HCT116 (cell line): ENCODE measurements at regions not wholly inside any gene's neighbourhood (a gene's known extent, or its start where the extent isn't known, plus 50 kb on each side); places are given as distances from the start of the nearest gene placed in this dataset.

Experiments used
- ATAC-seq: fragments of 200-7000 bp; cut with Tn5 transposase; 2 replicates; pipeline ENCODE4 v1.9.1; 2020; ENCODE audit warnings: mild to moderate bottlenecking, moderate library complexity
- BruUV-seq: library from RNA; stranded (reverse); fragments of 400-500 nt; replicated peaks from 2 replicates; lab custom pipeline; 2021; lab: Mats Ljungman, UMichigan
- CTCF ChIA-PET: fragments of 300-600 bp; sonication (Branson Sonifier 250); formaldehyde crosslinking; loops from one replicate; lab custom pipeline; 2021; ENCODE audit warnings: antibody characterized with exemption; lab: Charles Lee
- POLR2A ChIA-PET: fragments of 300-600, 350-600 bp; sonication (Branson Sonifier 250); formaldehyde crosslinking; loops from one replicate; lab custom pipeline; 2021; ENCODE audit warnings: antibody characterized with exemption; lab: Charles Lee
- RAD21 ChIA-PET, 2 experiments: fragments of 300-600 bp; sonication (Branson Sonifier 250); formaldehyde crosslinking; loops; one replicate each; lab custom pipeline; 2023; ENCODE audit warnings: low total read pairs in 2 of 2; ENCODE audit not compliant: uncharacterized antibody in 2 of 2, unreplicated experiment in 2 of 2, low non-redundant PET in 1 of 2; lab: Charles Lee
- DNase-seq: peaks from one replicate; pipeline ENCODE4 v3.0.0-alpha.2; 2010; ENCODE audit warnings: low read depth, low spot score
- H2AFZ ChIP-seq: fragments of 200-600 bp; shearing (Covaris generic), sonication (generic); 2 replicates; pipeline ENCODE4 v1.6.1; 2017; ENCODE audit warnings: low read depth, mixed run types, mixed read lengths, antibody characterized with exemption, low read length; ENCODE audit not compliant: poor library complexity, severe bottlenecking
- H3K27ac ChIP-seq: 2 replicates; pipeline ENCODE4 v1.5.1; 2012; ENCODE audit warnings: low read depth, low read length
- H3K27me3 ChIP-seq: fragments of 200-600 bp; sonication (generic); 2 replicates; pipeline ENCODE4 v1.6.1; 2016; ENCODE audit warnings: mixed run types, low read length, mixed read lengths; ENCODE audit not compliant: insufficient read depth
- H3K36me3 ChIP-seq, 2 experiments: fragments of 200-500 bp in 1 of 2; fragments of 200-600 bp in 1 of 2; sonication (Bioruptor generic) in 1 of 2; sonication (generic) in 1 of 2; 2 replicates each; pipeline versions ENCODE4 v1.5.1 to v1.6.1; 2014 to 2016; ENCODE audit warnings: low read length in 2 of 2, inconsistent platforms in 1 of 2, mixed read lengths in 1 of 2, mixed run types in 1 of 2; ENCODE audit not compliant: insufficient read depth in 2 of 2, control insufficient read depth in 1 of 2
- H3K4me1 ChIP-seq, 2 experiments: fragments of 200-600 bp in 1 of 2; sonication (generic) in 1 of 2; 2 replicates each; pipeline versions ENCODE4 v1.5.1 to v1.6.1; 2012 to 2017; ENCODE audit warnings: low read length in 2 of 2, inconsistent platforms in 1 of 2, mild to moderate bottlenecking in 1 of 2, mixed read lengths in 1 of 2, mixed run types in 1 of 2, moderate library complexity in 1 of 2; ENCODE audit not compliant: insufficient read depth in 2 of 2, control insufficient read depth in 1 of 2
- H3K4me2 ChIP-seq: fragments of 200-600 bp; sonication (generic); 2 replicates; pipeline ENCODE4 v1.6.1; 2017; ENCODE audit warnings: mixed run types, low read length, mixed read lengths
- H3K4me3 ChIP-seq, 2 experiments: fragments of 200-600 bp in 1 of 2; sonication (generic) in 1 of 2; replicated peaks in 1 of 2; 2 replicates each; pipeline ENCODE4 v1.5.1; 2011 to 2016; ENCODE audit warnings: low read length in 2 of 2, control low read depth in 1 of 2, low read depth in 1 of 2, mild to moderate bottlenecking in 1 of 2, mixed read lengths in 1 of 2, mixed run types in 1 of 2
- H3K79me2 ChIP-seq: fragments of 200-600 bp; sonication (generic); 2 replicates; pipeline ENCODE4 v1.6.1; 2017; ENCODE audit warnings: mild to moderate bottlenecking, mixed run types, low read length, moderate library complexity, mixed read lengths; ENCODE audit not compliant: insufficient read depth
- H3K9ac ChIP-seq: fragments of 200-600 bp; sonication (generic); 2 replicates; pipeline ENCODE4 v1.6.1; 2016; ENCODE audit warnings: low read length, mixed read lengths
- H3K9me2 ChIP-seq: fragments of 200-600 bp; sonication (generic), shearing (Covaris generic); 2 replicates; pipeline ENCODE4 v1.6.1; 2017; ENCODE audit warnings: mixed run types, mild to moderate bottlenecking, moderate library complexity; ENCODE audit not compliant: insufficient read depth
- H3K9me3 ChIP-seq, 2 experiments: fragments of 200-500 bp in 1 of 2; fragments of 200-600 bp in 1 of 2; sonication (Bioruptor generic) in 1 of 2; sonication (generic) in 1 of 2; 2 replicates each; pipeline ENCODE4 v1.6.1; 2014 to 2017; ENCODE audit warnings: low read length in 2 of 2, mixed read lengths in 2 of 2, inconsistent platforms in 1 of 2, low read depth in 1 of 2, mild to moderate bottlenecking in 1 of 2, mixed run types in 1 of 2, moderate library complexity in 1 of 2; ENCODE audit not compliant: control insufficient read depth in 1 of 2, insufficient read depth in 1 of 2
- H4K20me1 ChIP-seq: fragments of 200-600 bp; sonication (generic), shearing (Covaris generic); 2 replicates; pipeline ENCODE4 v1.6.1; 2017; ENCODE audit warnings: mixed run types, mild to moderate bottlenecking, moderate library complexity; ENCODE audit not compliant: insufficient read depth
- CBX3 ChIP-seq: IDR thresholded peaks from 2 replicates; pipeline ENCODE4 v1.6.1; 2012; ENCODE audit warnings: low read depth
- CEBPB ChIP-seq: IDR thresholded peaks from 2 replicates; pipeline ENCODE4 v1.6.1; 2012; ENCODE audit warnings: low read depth
- EGR1 ChIP-seq: IDR thresholded peaks from 2 replicates; pipeline ENCODE4 v1.6.1; 2012; ENCODE audit warnings: low read depth
- ELF1 ChIP-seq: IDR thresholded peaks from 2 replicates; pipeline ENCODE4 v1.6.1; 2012; ENCODE audit warnings: low read depth, borderline replicate concordance
- EZH2 ChIP-seq: fragments of 200-600 bp; sonication (generic); IDR thresholded peaks from 2 replicates; pipeline ENCODE4 v1.6.1; 2017; ENCODE audit warnings: antibody characterized with exemption, mixed run types
- EZH2phosphoT487 ChIP-seq: fragments of 200-600 bp; IDR thresholded peaks from 2 replicates; pipeline ENCODE4 v1.6.1; 2018; ENCODE audit warnings: antibody characterized with exemption, borderline replicate concordance
- FOSL1 ChIP-seq: IDR thresholded peaks from 2 replicates; pipeline ENCODE4 v1.6.1; 2012; ENCODE audit warnings: low read depth
- JUND ChIP-seq: IDR thresholded peaks from 2 replicates; pipeline ENCODE4 v1.6.1; 2012
- POLR2A ChIP-seq: IDR thresholded peaks from 2 replicates; pipeline ENCODE4 v1.7.0; 2011; ENCODE audit warnings: borderline replicate concordance; ENCODE audit not compliant: insufficient read depth, insufficient read length; ENCODE audit errors: extremely low read depth
- POLR2AphosphoS5 ChIP-seq: IDR thresholded peaks from 2 replicates; pipeline ENCODE4 v1.6.1; 2011; ENCODE audit warnings: mild to moderate bottlenecking, low read depth, low read length, moderate library complexity
- RAD21 ChIP-seq: IDR thresholded peaks from 2 replicates; pipeline ENCODE4 v1.6.1; 2012; ENCODE audit warnings: low read depth, mild to moderate bottlenecking
- SP1 ChIP-seq: IDR thresholded peaks from 2 replicates; pipeline ENCODE4 v1.6.1; 2012; ENCODE audit warnings: low read depth
- YY1 ChIP-seq: IDR thresholded peaks from 2 replicates; pipeline ENCODE4 v1.6.1; 2011; ENCODE audit warnings: low read length, low read depth, moderate library complexity, mild to moderate bottlenecking; ENCODE audit not compliant: insufficient replicate concordance; ENCODE audit errors: extremely low read depth
- ZNF274 ChIP-seq: fragments of 200-500 bp; sonication (Bioruptor generic); IDR thresholded peaks from 2 replicates; pipeline ENCODE4 v1.6.1; 2014; ENCODE audit warnings: mild to moderate bottlenecking, low read depth, low read length, inconsistent platforms
- intact Hi-C: fragments of 100-400 bp; cut with micrococcal nuclease; formaldehyde crosslinking; loops from 2 replicates; pipeline ENCODE4 v1.10.0; 2022
- TF ChIP-seq, protein P1 (sequence below): IDR thresholded peaks from 2 replicates; pipeline ENCODE4 v1.6.1; 2011; ENCODE audit warnings: mild to moderate bottlenecking, low read length, moderate library complexity; ENCODE audit not compliant: insufficient replicate concordance; ENCODE audit errors: extremely low read depth
- TF ChIP-seq, protein P2 (sequence below): IDR thresholded peaks from 2 replicates; pipeline ENCODE4 v1.6.1; 2012
- TF ChIP-seq, protein P3 (sequence below): IDR thresholded peaks from 2 replicates; pipeline ENCODE4 v1.6.1; 2012; ENCODE audit warnings: low read depth
- TF ChIP-seq, protein P4 (sequence below): IDR thresholded peaks from 2 replicates; pipeline ENCODE4 v1.6.1; 2012

DNA sequence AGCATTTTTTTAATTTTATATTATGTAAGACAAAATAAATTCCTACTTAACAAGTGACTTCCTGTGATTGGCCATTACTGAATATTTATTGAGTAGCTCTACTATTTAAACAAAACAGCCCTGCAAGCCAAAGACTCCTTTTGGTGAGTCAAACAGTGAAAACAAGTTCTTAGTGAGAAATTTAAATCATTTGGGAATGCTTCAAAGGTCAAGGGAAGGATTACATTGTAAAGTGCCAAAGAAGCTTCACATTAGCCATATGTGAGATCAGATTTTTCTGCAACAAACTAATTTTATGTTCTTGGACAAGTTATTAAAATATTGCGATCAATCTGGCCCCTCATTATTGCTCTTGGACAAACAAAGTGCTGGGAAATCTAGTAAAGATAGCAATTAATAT, 795.4 kb upstream of the MGAT4C start:
- POLR2A ChIA-PET: no interaction called here
- H3K27me3 ChIP-seq: no peaks in the 10 kb centered on the region
- no peak overlapping the region for H3K4me3 ChIP-seq
- TF ChIP-seq POLR2AphosphoS5 (no peak), EZH2phosphoT487 (no peak), POLR2A (no peak), SP1 (no peak), EGR1 (no peak), ZNF274 (no peak), EZH2 (no peak), RAD21 (no peak), ELF1 (no peak), JUND (no peak), YY1 (no peak), CEBPB (no peak), FOSL1 (no peak), CBX3 (no peak)
- TF ChIP-seq, protein P1, sequence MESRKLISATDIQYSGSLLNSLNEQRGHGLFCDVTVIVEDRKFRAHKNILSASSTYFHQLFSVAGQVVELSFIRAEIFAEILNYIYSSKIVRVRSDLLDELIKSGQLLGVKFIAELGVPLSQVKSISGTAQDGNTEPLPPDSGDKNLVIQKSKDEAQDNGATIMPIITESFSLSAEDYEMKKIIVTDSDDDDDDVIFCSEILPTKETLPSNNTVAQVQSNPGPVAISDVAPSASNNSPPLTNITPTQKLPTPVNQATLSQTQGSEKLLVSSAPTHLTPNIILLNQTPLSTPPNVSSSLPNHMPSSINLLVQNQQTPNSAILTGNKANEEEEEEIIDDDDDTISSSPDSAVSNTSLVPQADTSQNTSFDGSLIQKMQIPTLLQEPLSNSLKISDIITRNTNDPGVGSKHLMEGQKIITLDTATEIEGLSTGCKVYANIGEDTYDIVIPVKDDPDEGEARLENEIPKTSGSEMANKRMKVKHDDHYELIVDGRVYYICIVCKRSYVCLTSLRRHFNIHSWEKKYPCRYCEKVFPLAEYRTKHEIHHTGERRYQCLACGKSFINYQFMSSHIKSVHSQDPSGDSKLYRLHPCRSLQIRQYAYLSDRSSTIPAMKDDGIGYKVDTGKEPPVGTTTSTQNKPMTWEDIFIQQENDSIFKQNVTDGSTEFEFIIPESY: no peak
- TF ChIP-seq, protein P2, sequence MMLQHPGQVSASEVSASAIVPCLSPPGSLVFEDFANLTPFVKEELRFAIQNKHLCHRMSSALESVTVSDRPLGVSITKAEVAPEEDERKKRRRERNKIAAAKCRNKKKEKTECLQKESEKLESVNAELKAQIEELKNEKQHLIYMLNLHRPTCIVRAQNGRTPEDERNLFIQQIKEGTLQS: no peak
- TF ChIP-seq, protein P3, sequence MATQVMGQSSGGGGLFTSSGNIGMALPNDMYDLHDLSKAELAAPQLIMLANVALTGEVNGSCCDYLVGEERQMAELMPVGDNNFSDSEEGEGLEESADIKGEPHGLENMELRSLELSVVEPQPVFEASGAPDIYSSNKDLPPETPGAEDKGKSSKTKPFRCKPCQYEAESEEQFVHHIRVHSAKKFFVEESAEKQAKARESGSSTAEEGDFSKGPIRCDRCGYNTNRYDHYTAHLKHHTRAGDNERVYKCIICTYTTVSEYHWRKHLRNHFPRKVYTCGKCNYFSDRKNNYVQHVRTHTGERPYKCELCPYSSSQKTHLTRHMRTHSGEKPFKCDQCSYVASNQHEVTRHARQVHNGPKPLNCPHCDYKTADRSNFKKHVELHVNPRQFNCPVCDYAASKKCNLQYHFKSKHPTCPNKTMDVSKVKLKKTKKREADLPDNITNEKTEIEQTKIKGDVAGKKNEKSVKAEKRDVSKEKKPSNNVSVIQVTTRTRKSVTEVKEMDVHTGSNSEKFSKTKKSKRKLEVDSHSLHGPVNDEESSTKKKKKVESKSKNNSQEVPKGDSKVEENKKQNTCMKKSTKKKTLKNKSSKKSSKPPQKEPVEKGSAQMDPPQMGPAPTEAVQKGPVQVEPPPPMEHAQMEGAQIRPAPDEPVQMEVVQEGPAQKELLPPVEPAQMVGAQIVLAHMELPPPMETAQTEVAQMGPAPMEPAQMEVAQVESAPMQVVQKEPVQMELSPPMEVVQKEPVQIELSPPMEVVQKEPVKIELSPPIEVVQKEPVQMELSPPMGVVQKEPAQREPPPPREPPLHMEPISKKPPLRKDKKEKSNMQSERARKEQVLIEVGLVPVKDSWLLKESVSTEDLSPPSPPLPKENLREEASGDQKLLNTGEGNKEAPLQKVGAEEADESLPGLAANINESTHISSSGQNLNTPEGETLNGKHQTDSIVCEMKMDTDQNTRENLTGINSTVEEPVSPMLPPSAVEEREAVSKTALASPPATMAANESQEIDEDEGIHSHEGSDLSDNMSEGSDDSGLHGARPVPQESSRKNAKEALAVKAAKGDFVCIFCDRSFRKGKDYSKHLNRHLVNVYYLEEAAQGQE: no peak
- TF ChIP-seq, protein P4, sequence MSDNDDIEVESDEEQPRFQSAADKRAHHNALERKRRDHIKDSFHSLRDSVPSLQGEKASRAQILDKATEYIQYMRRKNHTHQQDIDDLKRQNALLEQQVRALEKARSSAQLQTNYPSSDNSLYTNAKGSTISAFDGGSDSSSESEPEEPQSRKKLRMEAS: no peak
- no TSS peak for BruUV-seq
- H3K27ac ChIP-seq: no peak overlapping the region
- RAD21 ChIA-PET: no interaction called here
- H3K79me2 ChIP-seq: no peaks in the 10 kb centered on the region
- H4K20me1 ChIP-seq: no peaks in the 10 kb centered on the region
- H3K9me3 ChIP-seq: no peaks in the 10 kb centered on the region
- H3K36me3 ChIP-seq: no peaks in the 10 kb centered on the region
- CTCF ChIA-PET: no interaction called here
- no peak overlapping the region for H3K4me2 ChIP-seq
- no peak for DNase-seq
- H3K9ac ChIP-seq: no peak overlapping the region
- H2AFZ ChIP-seq: peak overlapping the region; percentile 82
- H3K4me1 ChIP-seq: no peaks in the 10 kb centered on the region
- no peak for ATAC-seq
- intact Hi-C loops: no loop called here
- H3K9me2 ChIP-seq: no peaks in the 10 kb centered on the region
